H1 (cell line): ENCODE measurements at regions not wholly inside any gene's neighbourhood (a gene's known extent, or its start where the extent isn't known, plus 50 kb on each side); places are given as distances from the start of the nearest gene placed in this dataset.

Experiments used
- CTCF ChIA-PET: fragments of 300-600 bp; sonication (Branson Sonifier 250); formaldehyde crosslinking; loops from one replicate; lab custom pipeline; 2021; ENCODE audit not compliant: partially characterized antibody; lab: Charles Lee
- POLR2A ChIA-PET: fragments of 300-600 bp; sonication (Branson Sonifier 250); formaldehyde crosslinking; loops from one replicate; lab custom pipeline; 2021; ENCODE audit warnings: inconsistent platforms; ENCODE audit not compliant: partially characterized antibody; lab: Charles Lee
- DNase-seq, 2 experiments: peaks; one replicate each; pipeline versions ENCODE4 v3.0.0 to v3.0.0-alpha.2; 2010 to 2022; ENCODE audit warnings: low spot score in 2 of 2, low read depth in 1 of 2, mixed read lengths in 1 of 2
- FAIRE-seq: peaks from 2 replicates; lab custom pipeline; 2011; peaks lifted over from hg19 to GRCh38; lab: Jason Lieb, UNC
- H2AFZ ChIP-seq: 2 replicates; pipeline ENCODE4 v1.8.1; 2012; ENCODE audit warnings: low read length, inconsistent platforms
- H2AK5ac ChIP-seq: 2 replicates; pipeline ENCODE4 v1.6.1; 2013; ENCODE audit warnings: low read depth, low read length
- H2BK120ac ChIP-seq: replicated peaks from 2 replicates; pipeline ENCODE3; 2013; ENCODE audit warnings: low read depth, low read length, inconsistent platforms
- H2BK12ac ChIP-seq: 2 replicates; pipeline ENCODE4 v1.6.1; 2013; ENCODE audit warnings: low read depth, low read length
- H2BK15ac ChIP-seq: 2 replicates; pipeline ENCODE4 v1.6.1; 2013; ENCODE audit warnings: low read length
- H2BK20ac ChIP-seq: 2 replicates; pipeline ENCODE4 v1.6.1; 2013; ENCODE audit warnings: low read length
- H2BK5ac ChIP-seq: 2 replicates; pipeline ENCODE4 v1.6.1; 2013; ENCODE audit warnings: low read depth, low read length
- H3K14ac ChIP-seq: 2 replicates; pipeline ENCODE4 v1.6.1; 2013; ENCODE audit warnings: inconsistent platforms; ENCODE audit not compliant: insufficient read length
- H3K18ac ChIP-seq: 2 replicates; pipeline ENCODE4 v1.6.1; 2013; ENCODE audit warnings: low read length; ENCODE audit errors: extremely low read depth
- H3K23ac ChIP-seq: 2 replicates; pipeline ENCODE4 v1.6.1; 2013; ENCODE audit warnings: inconsistent platforms; ENCODE audit not compliant: insufficient read length
- H3K23me2 ChIP-seq: 2 replicates; pipeline ENCODE4 v1.6.1; 2013; ENCODE audit warnings: low read depth, low read length
- H3K27ac ChIP-seq: 2 replicates; pipeline ENCODE4 v1.6.1; 2011; ENCODE audit warnings: low read depth, low read length, inconsistent platforms
- H3K27me3 ChIP-seq, 4 experiments: replicated peaks in 1 of 4; 1 replicate in 1 of 4; 2 replicates in 3 of 4; pipeline versions ENCODE4 v1.6.1 to v1.8.1; 2011 to 2013; ENCODE audit warnings: low read length in 3 of 4, mild to moderate bottlenecking in 3 of 4, inconsistent platforms in 2 of 4, mixed read lengths in 2 of 4, moderate library complexity in 1 of 4; ENCODE audit not compliant: control insufficient read depth in 3 of 4, insufficient read depth in 3 of 4; ENCODE audit errors: extremely low read depth in 1 of 4
- H3K36me3 ChIP-seq, 4 experiments: 2 replicates each; pipeline versions ENCODE4 v1.6.1 to v1.8.1; 2011 to 2013; ENCODE audit warnings: mild to moderate bottlenecking in 4 of 4, low read length in 3 of 4, moderate library complexity in 2 of 4, control low read depth in 1 of 4, inconsistent platforms in 1 of 4; ENCODE audit not compliant: insufficient read depth in 4 of 4, control insufficient read depth in 2 of 4
- H3K4ac ChIP-seq: replicated peaks from 2 replicates; pipeline ENCODE3; 2013; ENCODE audit warnings: low read length, low read depth, mixed read lengths, inconsistent platforms; ENCODE audit not compliant: insufficient read length
- H3K4me1 ChIP-seq, 4 experiments: replicated peaks in 1 of 4; 1 replicate in 1 of 4; 2 replicates in 3 of 4; pipeline versions ENCODE4 v1.6.1 to v1.8.1; 2011 to 2013; ENCODE audit warnings: low read length in 3 of 4, inconsistent platforms in 2 of 4, mixed read lengths in 1 of 4; ENCODE audit not compliant: insufficient read depth in 4 of 4, control insufficient read depth in 3 of 4
- H3K4me2 ChIP-seq, 2 experiments: 2 replicates each; pipeline versions ENCODE4 v1.6.1 to v1.8.1; 2011 to 2013; ENCODE audit warnings: low read depth in 2 of 2, low read length in 2 of 2, control low read depth in 1 of 2, inconsistent platforms in 1 of 2, mild to moderate bottlenecking in 1 of 2; ENCODE audit not compliant: insufficient read depth in 1 of 2
- H3K4me3 ChIP-seq, 4 experiments: fragments of 200-600, 300-600 bp in 1 of 4; sonication (generic), shearing (Covaris generic), sonication (Bioruptor Twin) in 1 of 4; 2 replicates each; pipeline versions ENCODE4 v1.5.1 to v1.8.1; 2011 to 2016; ENCODE audit warnings: low read length in 4 of 4, low read depth in 3 of 4, control low read depth in 2 of 4, inconsistent platforms in 2 of 4, mild to moderate bottlenecking in 2 of 4, mixed read lengths in 1 of 4, moderate library complexity in 1 of 4; ENCODE audit not compliant: insufficient read depth in 2 of 4; ENCODE audit errors: extremely low read depth in 1 of 4
- H3K56ac ChIP-seq: replicated peaks from 2 replicates; pipeline ENCODE3; 2013; ENCODE audit warnings: low read depth, mild to moderate bottlenecking, mixed read lengths, low read length, inconsistent platforms; ENCODE audit not compliant: insufficient read length
- H3K79me1 ChIP-seq: 2 replicates; pipeline ENCODE4 v1.6.1; 2013; ENCODE audit warnings: low read depth, low read length, control low read depth
- H3K79me2 ChIP-seq, 2 experiments: 2 replicates each; pipeline versions ENCODE4 v1.6.1 to v1.8.1; 2012 to 2013; ENCODE audit warnings: low read length in 2 of 2, mild to moderate bottlenecking in 2 of 2, inconsistent platforms in 1 of 2; ENCODE audit not compliant: insufficient read depth in 2 of 2, control insufficient read depth in 1 of 2
- H3K9ac ChIP-seq, 4 experiments: replicated peaks in 1 of 4; 1 replicate in 1 of 4; 2 replicates in 3 of 4; pipeline versions ENCODE4 v1.6.1 to v1.8.1; 2011 to 2013; ENCODE audit warnings: low read depth in 3 of 4, low read length in 3 of 4, control low read depth in 2 of 4, mild to moderate bottlenecking in 2 of 4, moderate library complexity in 2 of 4, inconsistent platforms in 1 of 4; ENCODE audit errors: extremely low read depth in 1 of 4
- H3K9me3 ChIP-seq, 2 experiments: 2 replicates each; pipeline versions ENCODE4 v1.6.1 to v1.8.1; 2012 to 2013; ENCODE audit warnings: mild to moderate bottlenecking in 2 of 2, moderate library complexity in 2 of 2, control low read depth in 1 of 2, inconsistent platforms in 1 of 2, low read depth in 1 of 2, low read length in 1 of 2, mixed read lengths in 1 of 2; ENCODE audit not compliant: insufficient read depth in 2 of 2
- H4K20me1 ChIP-seq, 2 experiments: replicated peaks in 1 of 2; 2 replicates each; pipeline versions ENCODE3 to v1.8.1; 2011 to 2013; ENCODE audit warnings: inconsistent platforms in 2 of 2, low read length in 2 of 2, mild to moderate bottlenecking in 1 of 2; ENCODE audit not compliant: insufficient read depth in 2 of 2, control insufficient read depth in 1 of 2
- H4K5ac ChIP-seq: 2 replicates; pipeline ENCODE4 v1.6.1; 2013; ENCODE audit warnings: low read length, low read depth, mixed read lengths, inconsistent platforms; ENCODE audit not compliant: insufficient read length
- H4K8ac ChIP-seq: 2 replicates; pipeline ENCODE4 v1.8.0; 2013; ENCODE audit warnings: mild to moderate bottlenecking, moderate library complexity, low read length, inconsistent platforms; ENCODE audit not compliant: insufficient read depth; ENCODE audit errors: extremely low read depth
- H4K91ac ChIP-seq: replicated peaks from 2 replicates; pipeline ENCODE3; 2013; ENCODE audit warnings: low read length, mixed read lengths, inconsistent platforms; ENCODE audit not compliant: insufficient read length
- CHD2 ChIP-seq: IDR thresholded peaks from 2 replicates; pipeline ENCODE4 v1.6.1; 2012; ENCODE audit warnings: low read length, improper control_type of control experiment
- EGR1 ChIP-seq: IDR thresholded peaks from 2 replicates; pipeline ENCODE4 v1.6.1; 2011; ENCODE audit warnings: low read depth, low read length, borderline replicate concordance
- EZH2 ChIP-seq: fragments of 200-600 bp; sonication (generic); IDR thresholded peaks from 2 replicates; pipeline ENCODE4 v1.7.1; 2012; ENCODE audit warnings: low read depth, mild to moderate bottlenecking, moderate library complexity, low read length, inconsistent platforms; ENCODE audit not compliant: severe bottlenecking
- FOSL1 ChIP-seq: IDR thresholded peaks from 2 replicates; pipeline ENCODE4 v1.6.1; 2011; ENCODE audit warnings: mild to moderate bottlenecking, low read depth, low read length, moderate library complexity; ENCODE audit not compliant: insufficient read depth
- KDM1A ChIP-seq: fragments of 200-600, 300-600 bp; sonication (generic); IDR thresholded peaks from 2 replicates; pipeline ENCODE4 v1.7.1; 2016; ENCODE audit warnings: mild to moderate bottlenecking, low read length, borderline replicate concordance
- KDM5A ChIP-seq: fragments of 200-600 bp; IDR thresholded peaks from 2 replicates; pipeline ENCODE4 v1.7.1; 2012; ENCODE audit warnings: mild to moderate bottlenecking, low read length, inconsistent platforms, mixed read lengths
- MAFK ChIP-seq: IDR thresholded peaks from 2 replicates; pipeline ENCODE4 v1.6.1; 2012; ENCODE audit warnings: low read depth, mild to moderate bottlenecking, improper control_type of control experiment, low read length
- POU5F1 ChIP-seq: IDR thresholded peaks from 2 replicates; pipeline ENCODE4 v1.6.1; 2011; ENCODE audit warnings: low read depth, mild to moderate bottlenecking, low read length, moderate library complexity
- RFX5 ChIP-seq: IDR thresholded peaks from 2 replicates; pipeline ENCODE4 v1.6.1; 2011; ENCODE audit warnings: low read depth, low read length, improper control_type of control experiment, borderline replicate concordance
- SP2 ChIP-seq: IDR thresholded peaks from 2 replicates; pipeline ENCODE4 v1.6.1; 2012; ENCODE audit warnings: mild to moderate bottlenecking, low read length, inconsistent platforms
- SRF ChIP-seq: IDR thresholded peaks from 2 replicates; pipeline ENCODE4 v1.6.1; 2011; ENCODE audit warnings: mild to moderate bottlenecking, low read depth, low read length, moderate library complexity
- SUZ12 ChIP-seq: fragments of 200-600 bp; sonication (generic); IDR thresholded peaks from 2 replicates; pipeline ENCODE4 v1.6.1; 2012; ENCODE audit warnings: mild to moderate bottlenecking, inconsistent platforms, low read length, moderate library complexity, mixed read lengths
- WGBS, 2 experiments: shearing (Covaris generic) in 1 of 2; methylation state at CpG; one replicate each; pipeline versions ENCODE4 v1.1.6 to v1.1.7; 2013 to 2015; ENCODE audit warnings: low lambda C conversion rate in 2 of 2, mixed read lengths in 2 of 2, inconsistent platforms in 1 of 2, low coverage in 1 of 2, missing lambda C conversion rate in 1 of 2; ENCODE audit not compliant: insufficient replicate concordance in 2 of 2, insufficient coverage in 1 of 2, insufficient read length in 1 of 2; ENCODE audit errors: extremely low coverage in 1 of 2, missing lambda C conversion rate in 1 of 2; 5-methylcytosine and 5-hydroxymethylcytosine counted together
- TF ChIP-seq, protein P1 (sequence below): IDR thresholded peaks from 2 replicates; pipeline ENCODE4 v1.6.1; 2011; ENCODE audit warnings: low read length, improper control_type of control experiment

DNA sequence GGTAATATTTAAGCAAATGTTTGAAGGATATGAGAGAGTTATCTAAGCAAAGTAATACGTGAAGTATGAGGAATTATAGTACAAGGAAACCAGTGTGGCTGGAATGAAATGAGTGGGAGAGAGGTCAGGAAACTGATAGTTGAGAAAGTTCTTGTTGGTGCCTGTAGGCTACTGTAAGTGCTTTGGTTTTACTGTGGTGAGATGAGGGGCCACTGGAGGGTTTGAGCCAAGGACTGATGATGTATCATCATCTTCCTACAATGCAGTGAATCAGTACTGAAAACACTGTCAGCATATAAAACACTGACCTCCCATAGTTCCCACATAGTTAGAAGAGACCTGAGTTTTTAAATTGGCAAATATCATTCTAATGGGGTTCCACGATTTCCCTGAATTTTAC lies 367.5 kb upstream of the CTSO start:
- Histone ChIP-seq H3K56ac (no peak overlapping the region), H3K4me1 (no peaks in the 10 kb centered on the region; a peak in 1 of 7 replicates), H2BK15ac (no peak overlapping the region), H3K79me2 (no peaks in the 10 kb centered on the region), H3K23ac (no peak overlapping the region), H2BK12ac (no peak overlapping the region), H3K18ac (no peak overlapping the region), H3K4me3 (no peak overlapping the region), H3K9me3 (peaks cover 0 to 5% of the 10 kb centered on the region in 2 experiments; a peak in 1 of 4 replicates), H2AK5ac (no peak overlapping the region), H4K8ac (no peak overlapping the region), H3K4me2 (no peak overlapping the region), H3K4ac (no peak overlapping the region), H3K79me1 (no peaks in the 10 kb centered on the region), H4K91ac (no peak overlapping the region), H2BK5ac (no peak overlapping the region), H2BK20ac (no peak overlapping the region), H3K23me2 (no peaks in the 10 kb centered on the region), H2AFZ (no peak overlapping the region), H3K36me3 (no peaks in the 10 kb centered on the region), H3K27ac (no peak overlapping the region), H3K14ac (no peak overlapping the region), H3K9ac (no peak overlapping the region), H4K20me1 (no peaks in the 10 kb centered on the region), H3K27me3 (peaks cover 0 to 1% (median 0%) of the 10 kb centered on the region in 4 experiments; a peak in 1 of 7 replicates), H2BK120ac (no peak overlapping the region), H4K5ac (no peak overlapping the region)
- WGBS, 2 experiments, result 93% methylated on average over 2 of the region's 2 CpGs; no CpG with 5 or more reads in 1 of the 2 experiments
- CTCF ChIA-PET, result no interaction called here
- FAIRE-seq (no peak), DNase-seq (no peak)
- POLR2A ChIA-PET, result no interaction called here
- TF ChIP-seq POU5F1, result no peak
- TF ChIP-seq EZH2, result no peak
- TF ChIP-seq SUZ12, result no peak
- TF ChIP-seq EGR1, result no peak
- no peak for TF ChIP-seq SRF
- no peak for TF ChIP-seq CHD2
- no peak for TF ChIP-seq SP2
- TF ChIP-seq KDM5A, result no peak
- no peak for TF ChIP-seq KDM1A
- TF ChIP-seq, protein P1, sequence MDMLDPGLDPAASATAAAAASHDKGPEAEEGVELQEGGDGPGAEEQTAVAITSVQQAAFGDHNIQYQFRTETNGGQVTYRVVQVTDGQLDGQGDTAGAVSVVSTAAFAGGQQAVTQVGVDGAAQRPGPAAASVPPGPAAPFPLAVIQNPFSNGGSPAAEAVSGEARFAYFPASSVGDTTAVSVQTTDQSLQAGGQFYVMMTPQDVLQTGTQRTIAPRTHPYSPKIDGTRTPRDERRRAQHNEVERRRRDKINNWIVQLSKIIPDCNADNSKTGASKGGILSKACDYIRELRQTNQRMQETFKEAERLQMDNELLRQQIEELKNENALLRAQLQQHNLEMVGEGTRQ, result no peak
- TF ChIP-seq FOSL1, result no peak
- TF ChIP-seq RFX5, result no peak
- TF ChIP-seq MAFK, result no peak
